ENCODE measurements at regions not wholly inside any gene's neighbourhood (a gene's known extent, or its start where the extent isn't known, plus 50 kb on each side); places are given as distances from the start of the nearest gene placed in this dataset.

DNA sequence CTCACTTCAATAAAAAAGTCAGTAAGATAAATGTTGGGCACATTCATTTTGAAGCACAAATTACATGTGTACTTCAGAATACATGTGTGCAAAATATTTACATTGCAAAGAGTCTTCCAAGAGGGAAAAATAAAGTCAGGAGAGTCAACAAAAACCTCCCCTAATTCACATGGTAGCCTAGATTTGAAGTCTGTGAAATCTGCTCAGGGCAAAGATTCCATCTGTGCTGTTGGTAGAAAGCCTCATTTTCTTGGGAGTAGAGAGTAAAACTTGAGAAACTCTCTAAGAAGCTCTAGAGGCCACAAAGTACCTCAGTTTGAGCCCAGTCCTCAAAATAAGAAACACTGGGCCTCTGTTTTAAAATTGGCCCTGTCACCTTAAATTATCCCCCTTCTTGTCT, 303.4 kb downstream of the RAB28 start:
- Mint-ChIP-seq H3K9me3 (peaks cover 4% of the 10 kb centered on the region), H3K36me3 (ENCODE audit: low read depth) (no peaks in the 10 kb centered on the region), H3K27ac (no peak overlapping the region), H3K27me3 (ENCODE audit: insufficient read depth) (peaks cover under 1% of the 10 kb centered on the region), H3K4me3 (no peak overlapping the region), H3K4me1 (peaks cover 24% of the 10 kb centered on the region)
- no peaks in the 10 kb centered on the region for H3K36me3 ChIP-seq (ENCODE audit: control insufficient read depth, insufficient read depth, low read length)
- H3K9ac ChIP-seq (ENCODE audit: extremely low read depth, low read length, poor library complexity, severe bottlenecking) = no peak overlapping the region
- no peak overlapping the region for H3K27ac ChIP-seq (ENCODE audit: low read depth, low read length)
- no peaks in the 10 kb centered on the region for H3K9me3 ChIP-seq (ENCODE audit: control insufficient read depth, low read length)
- peaks cover 12% of the 10 kb centered on the region for H3K4me1 ChIP-seq (ENCODE audit: control insufficient read depth, insufficient read depth, low read length)
- no peak for TF ChIP-seq CTCF (conservative IDR thresholded peaks at IDR 0.05)
- no peak overlapping the region for H3K4me3 ChIP-seq (ENCODE audit: low read length)
- no peaks in the 10 kb centered on the region for H3K27me3 ChIP-seq (ENCODE audit: control insufficient read depth, insufficient read depth, low read length, poor library complexity, severe bottlenecking)
- no peak for DNase-seq

GRCh38 chr4:13178621-13179020, 305.5 kb downstream of the RAB28 start:
- Mint-ChIP-seq H3K9me3 (no peaks in the 10 kb centered on the region), H3K27me3 (ENCODE audit: insufficient read depth) (no peaks in the 10 kb centered on the region), H3K27ac (no peak overlapping the region), H3K36me3 (ENCODE audit: low read depth) (no peaks in the 10 kb centered on the region), H3K4me1 (peaks cover 27% of the 10 kb centered on the region), H3K4me3 (no peak overlapping the region)
- Histone ChIP-seq H3K27me3 (ENCODE audit: control insufficient read depth, insufficient read depth, low read length, poor library complexity, severe bottlenecking) (no peaks in the 10 kb centered on the region), H3K4me1 (ENCODE audit: control insufficient read depth, insufficient read depth, low read length) (peaks cover 12% of the 10 kb centered on the region), H3K9me3 (ENCODE audit: control insufficient read depth, low read length) (no peaks in the 10 kb centered on the region), H3K27ac (ENCODE audit: low read depth, low read length) (no peak overlapping the region), H3K4me3 (ENCODE audit: low read length) (no peak overlapping the region), H3K36me3 (ENCODE audit: control insufficient read depth, insufficient read depth, low read length) (no peaks in the 10 kb centered on the region), H3K9ac (ENCODE audit: extremely low read depth, low read length, poor library complexity, severe bottlenecking) (no peak overlapping the region)
- no peak for DNase-seq
- WGBS, 2 experiments (ENCODE audit: insufficient coverage in 1 of 2, insufficient read length in 1 of 2) = 82 to 88% methylated on average over 1 of the region's 1 CpG
- no peak for TF ChIP-seq CTCF (conservative IDR thresholded peaks at IDR 0.05)

- Mint-ChIP-seq H3K9me3 (no peaks in the 10 kb centered on the region), H3K27me3 (ENCODE audit: insufficient read depth) (no peaks in the 10 kb centered on the region), H3K27ac (peak overlapping the region; percentile 31), H3K4me1 (peaks cover 25% of the 10 kb centered on the region), H3K4me3 (no peak overlapping the region), H3K36me3 (ENCODE audit: low read depth) (no peaks in the 10 kb centered on the region)
- Histone ChIP-seq H3K27ac (ENCODE audit: low read depth, low read length) (no peak overlapping the region), H3K4me1 (ENCODE audit: control insufficient read depth, insufficient read depth, low read length) (peaks cover 9% of the 10 kb centered on the region), H3K36me3 (ENCODE audit: control insufficient read depth, insufficient read depth, low read length) (no peaks in the 10 kb centered on the region), H3K27me3 (ENCODE audit: control insufficient read depth, insufficient read depth, low read length, poor library complexity, severe bottlenecking) (no peaks in the 10 kb centered on the region), H3K4me3 (ENCODE audit: low read length) (peak overlapping the region; percentile 59), H3K9ac (ENCODE audit: extremely low read depth, low read length, poor library complexity, severe bottlenecking) (no peak overlapping the region), H3K9me3 (ENCODE audit: control insufficient read depth, low read length) (no peaks in the 10 kb centered on the region)
- peak; percentile 55 for DNase-seq
- no peak for TF ChIP-seq CTCF (conservative IDR thresholded peaks at IDR 0.05)
- WGBS, 2 experiments (ENCODE audit: insufficient coverage in 1 of 2, insufficient read length in 1 of 2) = 68 to 71% methylated on average over 4 to 5 of the region's 5 CpGs
Observed at GRCh38 chr4:13176741-13177142, 307.4 kb downstream of the RAB28 start.
